ENCODE measurements at regions not wholly inside any gene's neighbourhood (a gene's known extent, or its start where the extent isn't known, plus 50 kb on each side); places are given as distances from the start of the nearest gene placed in this dataset.

- Histone ChIP-seq H3K4me1 (ENCODE audit: control insufficient read depth, low read depth, low read length) (peaks cover 1% of the 10 kb centered on the region), H4K5ac (ENCODE audit: low read length) (no peak overlapping the region), H3K36me3 (ENCODE audit: control insufficient read depth, insufficient read depth, low read length) (no peaks in the 10 kb centered on the region), H2BK120ac (ENCODE audit: low read depth, low read length) (no peak overlapping the region), H3K23ac (ENCODE audit: low read length) (no peak overlapping the region), H3K56ac (ENCODE audit: low read length) (no peak overlapping the region), H2AK5ac (ENCODE audit: low read length) (no peak overlapping the region), H3K4ac (ENCODE audit: low read depth, low read length) (no peak overlapping the region), H3K4me2 (ENCODE audit: low read length) (no peak overlapping the region), H3K79me1 (ENCODE audit: low read length) (no peaks in the 10 kb centered on the region), H3K79me2 (ENCODE audit: control insufficient read depth, insufficient read depth, low read length) (no peaks in the 10 kb centered on the region), H4K8ac (ENCODE audit: low read depth, low read length) (no peak overlapping the region), H3K9ac (ENCODE audit: low read length) (no peak overlapping the region), H3K4me3 (ENCODE audit: low read length) (no peak overlapping the region), H2BK15ac (replicated peaks; ENCODE audit: low read depth) (no peak overlapping the region), H3K27ac (ENCODE audit: low read depth, low read length) (no peak overlapping the region), H3K18ac (ENCODE audit: low read length) (no peak overlapping the region), H3K27me3 (ENCODE audit: insufficient read depth, low read length, poor library complexity) (no peaks in the 10 kb centered on the region), H2BK5ac (ENCODE audit: low read length) (no peak overlapping the region)
- no peak for DNase-seq
- no CpG with 5 or more reads among the region's 3 CpGs for WGBS (ENCODE audit: extremely low coverage, insufficient coverage, low lambda C conversion rate)
These were observed 797.9 kb upstream of the COBL start for GRCh38 chr7:52114509-52114908.

GRCh38 chr7:52114056-52114455 is 797.4 kb upstream of the COBL start:
- no peak overlapping the region for H4K8ac ChIP-seq (ENCODE audit: low read depth, low read length)
- H2BK5ac ChIP-seq (ENCODE audit: low read length) = no peak overlapping the region
- H2AK5ac ChIP-seq (ENCODE audit: low read length) = no peak overlapping the region
- no peaks in the 10 kb centered on the region for H3K4me1 ChIP-seq (ENCODE audit: control insufficient read depth, low read depth, low read length)
- peak overlapping the region; percentile 60 for H3K18ac ChIP-seq (ENCODE audit: low read length)
- H3K9ac ChIP-seq (ENCODE audit: low read length) = no peak overlapping the region
- H3K56ac ChIP-seq (ENCODE audit: low read length) = no peak overlapping the region
- H3K36me3 ChIP-seq (ENCODE audit: control insufficient read depth, insufficient read depth, low read length) = no peaks in the 10 kb centered on the region
- no peak overlapping the region for H3K27ac ChIP-seq (ENCODE audit: low read depth, low read length)
- no peak overlapping the region for H3K4me3 ChIP-seq (ENCODE audit: low read length)
- no peak for DNase-seq
- H3K79me2 ChIP-seq (ENCODE audit: control insufficient read depth, insufficient read depth, low read length) = no peaks in the 10 kb centered on the region
- no peak overlapping the region for H3K23ac ChIP-seq (ENCODE audit: low read length)
- no peak overlapping the region for H3K4ac ChIP-seq (ENCODE audit: low read depth, low read length)
- H4K5ac ChIP-seq (ENCODE audit: low read length) = no peak overlapping the region
- WGBS (ENCODE audit: extremely low coverage, insufficient coverage, low lambda C conversion rate) = no CpG with 5 or more reads among the region's 2 CpGs
- no peak overlapping the region for H2BK120ac ChIP-seq (ENCODE audit: low read depth, low read length)
- no peak overlapping the region for H2BK15ac ChIP-seq (replicated peaks; ENCODE audit: low read depth)
- H3K4me2 ChIP-seq (ENCODE audit: low read length) = no peak overlapping the region
- H3K79me1 ChIP-seq (ENCODE audit: low read length) = no peaks in the 10 kb centered on the region
- H3K27me3 ChIP-seq (ENCODE audit: insufficient read depth, low read length, poor library complexity) = no peaks in the 10 kb centered on the region

- H3K56ac ChIP-seq (ENCODE audit: low read length) = no peak overlapping the region
- H3K79me1 ChIP-seq (ENCODE audit: low read length) = no peaks in the 10 kb centered on the region
- WGBS (ENCODE audit: extremely low coverage, insufficient coverage, low lambda C conversion rate) = no CpG with 5 or more reads among the region's 5 CpGs
- H2BK15ac ChIP-seq (replicated peaks; ENCODE audit: low read depth) = no peak overlapping the region
- no peak overlapping the region for H3K4me2 ChIP-seq (ENCODE audit: low read length)
- H2BK5ac ChIP-seq (ENCODE audit: low read length) = no peak overlapping the region
- H3K27me3 ChIP-seq (ENCODE audit: insufficient read depth, low read length, poor library complexity) = no peaks in the 10 kb centered on the region
- no peak overlapping the region for H3K4ac ChIP-seq (ENCODE audit: low read depth, low read length)
- H3K36me3 ChIP-seq (ENCODE audit: control insufficient read depth, insufficient read depth, low read length) = no peaks in the 10 kb centered on the region
- H3K79me2 ChIP-seq (ENCODE audit: control insufficient read depth, insufficient read depth, low read length) = no peaks in the 10 kb centered on the region
- no peak overlapping the region for H3K9ac ChIP-seq (ENCODE audit: low read length)
- H3K4me3 ChIP-seq (ENCODE audit: low read length) = no peak overlapping the region
- no peak overlapping the region for H2AK5ac ChIP-seq (ENCODE audit: low read length)
- no peak overlapping the region for H3K27ac ChIP-seq (ENCODE audit: low read depth, low read length)
- no peak for DNase-seq
- H2BK120ac ChIP-seq (ENCODE audit: low read depth, low read length) = no peak overlapping the region
- H3K4me1 ChIP-seq (ENCODE audit: control insufficient read depth, low read depth, low read length) = no peaks in the 10 kb centered on the region
- H3K18ac ChIP-seq (ENCODE audit: low read length) = no peak overlapping the region
- H4K5ac ChIP-seq (ENCODE audit: low read length) = no peak overlapping the region
- no peak overlapping the region for H4K8ac ChIP-seq (ENCODE audit: low read depth, low read length)
- no peak overlapping the region for H3K23ac ChIP-seq (ENCODE audit: low read length)
These were observed 790.7 kb upstream of the COBL start for GRCh38 chr7:52107355-52107754.

GRCh38 chr7:52095861-52096260 is 779.3 kb upstream of the COBL start:
- WGBS (ENCODE audit: extremely low coverage, insufficient coverage, low lambda C conversion rate) = no CpG with 5 or more reads among the region's 1 CpG
- H3K79me1 ChIP-seq (ENCODE audit: low read length) = no peaks in the 10 kb centered on the region

GRCh38 chr7:52091996-52092395 is 775.4 kb upstream of the COBL start:
- H3K27ac ChIP-seq (ENCODE audit: low read depth, low read length) = no peak overlapping the region
- no peak overlapping the region for H3K56ac ChIP-seq (ENCODE audit: low read length)
- no peak overlapping the region for H2BK5ac ChIP-seq (ENCODE audit: low read length)
- H3K79me1 ChIP-seq (ENCODE audit: low read length) = no peaks in the 10 kb centered on the region
- H2AK5ac ChIP-seq (ENCODE audit: low read length) = no peak overlapping the region
- H3K27me3 ChIP-seq (ENCODE audit: insufficient read depth, low read length, poor library complexity) = no peaks in the 10 kb centered on the region
- no peaks in the 10 kb centered on the region for H3K4me1 ChIP-seq (ENCODE audit: control insufficient read depth, low read depth, low read length)
- H3K23ac ChIP-seq (ENCODE audit: low read length) = no peak overlapping the region
- WGBS (ENCODE audit: extremely low coverage, insufficient coverage, low lambda C conversion rate) = no CpG with 5 or more reads among the region's 2 CpGs
- H3K36me3 ChIP-seq (ENCODE audit: control insufficient read depth, insufficient read depth, low read length) = no peaks in the 10 kb centered on the region
- no peaks in the 10 kb centered on the region for H3K79me2 ChIP-seq (ENCODE audit: control insufficient read depth, insufficient read depth, low read length)
- H3K4me3 ChIP-seq (ENCODE audit: low read length) = no peak overlapping the region
- no peak overlapping the region for H2BK120ac ChIP-seq (ENCODE audit: low read depth, low read length)
- no peak overlapping the region for H3K9ac ChIP-seq (ENCODE audit: low read length)
- H2BK15ac ChIP-seq (replicated peaks; ENCODE audit: low read depth) = no peak overlapping the region
- H4K5ac ChIP-seq (ENCODE audit: low read length) = no peak overlapping the region
- H3K4ac ChIP-seq (ENCODE audit: low read depth, low read length) = no peak overlapping the region
- H3K4me2 ChIP-seq (ENCODE audit: low read length) = no peak overlapping the region
- no peak overlapping the region for H3K18ac ChIP-seq (ENCODE audit: low read length)
- no peak overlapping the region for H4K8ac ChIP-seq (ENCODE audit: low read depth, low read length)
- no peak for DNase-seq

More at GRCh38 chr7:52095861-52096260, 779.3 kb upstream of the COBL start:
- Histone ChIP-seq H3K4me1 (ENCODE audit: control insufficient read depth, low read depth, low read length) (no peaks in the 10 kb centered on the region), H3K4me3 (ENCODE audit: low read length) (no peak overlapping the region), H4K5ac (ENCODE audit: low read length) (no peak overlapping the region), H2BK120ac (ENCODE audit: low read depth, low read length) (no peak overlapping the region), H3K27ac (ENCODE audit: low read depth, low read length) (no peak overlapping the region), H3K4ac (ENCODE audit: low read depth, low read length) (no peak overlapping the region), H3K79me2 (ENCODE audit: control insufficient read depth, insufficient read depth, low read length) (no peaks in the 10 kb centered on the region), H3K27me3 (ENCODE audit: insufficient read depth, low read length, poor library complexity) (no peaks in the 10 kb centered on the region), H2BK5ac (ENCODE audit: low read length) (no peak overlapping the region), H3K4me2 (ENCODE audit: low read length) (no peak overlapping the region), H2BK15ac (replicated peaks; ENCODE audit: low read depth) (no peak overlapping the region), H3K9ac (ENCODE audit: low read length) (no peak overlapping the region), H3K56ac (ENCODE audit: low read length) (no peak overlapping the region), H2AK5ac (ENCODE audit: low read length) (no peak overlapping the region), H3K18ac (ENCODE audit: low read length) (no peak overlapping the region), H4K8ac (ENCODE audit: low read depth, low read length) (no peak overlapping the region), H3K23ac (ENCODE audit: low read length) (no peak overlapping the region), H3K36me3 (ENCODE audit: control insufficient read depth, insufficient read depth, low read length) (no peaks in the 10 kb centered on the region)
- DNase-seq = no peak

- DNase-seq = no peak
- H3K79me2 ChIP-seq (ENCODE audit: control insufficient read depth, insufficient read depth, low read length) = no peaks in the 10 kb centered on the region
- H2BK5ac ChIP-seq (ENCODE audit: low read length) = no peak overlapping the region
- no peak overlapping the region for H2AK5ac ChIP-seq (ENCODE audit: low read length)
- no peak overlapping the region for H3K4me2 ChIP-seq (ENCODE audit: low read length)
- H3K36me3 ChIP-seq (ENCODE audit: control insufficient read depth, insufficient read depth, low read length) = no peaks in the 10 kb centered on the region
- no peaks in the 10 kb centered on the region for H3K79me1 ChIP-seq (ENCODE audit: low read length)
- no peak overlapping the region for H2BK120ac ChIP-seq (ENCODE audit: low read depth, low read length)
- H4K5ac ChIP-seq (ENCODE audit: low read length) = no peak overlapping the region
- no peak overlapping the region for H3K56ac ChIP-seq (ENCODE audit: low read length)
- H2BK15ac ChIP-seq (replicated peaks; ENCODE audit: low read depth) = no peak overlapping the region
- H3K27ac ChIP-seq (ENCODE audit: low read depth, low read length) = no peak overlapping the region
- H3K18ac ChIP-seq (ENCODE audit: low read length) = no peak overlapping the region
- H3K4ac ChIP-seq (ENCODE audit: low read depth, low read length) = no peak overlapping the region
- no peak overlapping the region for H3K23ac ChIP-seq (ENCODE audit: low read length)
- no peak overlapping the region for H3K4me3 ChIP-seq (ENCODE audit: low read length)
- no peak overlapping the region for H3K9ac ChIP-seq (ENCODE audit: low read length)
- peaks cover 1% of the 10 kb centered on the region for H3K4me1 ChIP-seq (ENCODE audit: control insufficient read depth, low read depth, low read length)
- H4K8ac ChIP-seq (ENCODE audit: low read depth, low read length) = no peak overlapping the region
- H3K27me3 ChIP-seq (ENCODE audit: insufficient read depth, low read length, poor library complexity) = no peaks in the 10 kb centered on the region
- no CpG with 5 or more reads among the region's 6 CpGs for WGBS (ENCODE audit: extremely low coverage, insufficient coverage, low lambda C conversion rate)
These were observed 774.5 kb upstream of the COBL start for GRCh38 chr7:52091101-52091500.
